CD14-positive monocyte (primary cell): ENCODE measurements at regions not wholly inside any gene's neighbourhood (a gene's known extent, or its start where the extent isn't known, plus 50 kb on each side); places are given as distances from the start of the nearest gene placed in this dataset.

ENCODE experiments used
- DNase-seq, 3 donors: peaks; one replicate each; pipeline ENCODE4 v3.0.0-alpha.2; 2011 to 2022
- H2AFZ ChIP-seq: 2 replicates; pipeline ENCODE4 v1.6.0; 2012; ENCODE audit warnings: mild to moderate bottlenecking, low read depth, low read length, inconsistent platforms; ENCODE audit not compliant: insufficient read depth, poor library complexity, severe bottlenecking
- H3K27ac ChIP-seq, 2 donors: 1 replicate in 1 of 2; 2 replicates in 1 of 2; pipeline ENCODE4 v1.5.1; 2012 to 2013; ENCODE audit warnings: low read length in 2 of 2, control low read depth in 1 of 2, inconsistent platforms in 1 of 2, low read depth in 1 of 2, mild to moderate bottlenecking in 1 of 2
- H3K27me3 ChIP-seq, 2 donors: one replicate each; pipeline versions ENCODE4 v1.6.0 to v1.6.1; 2011 to 2013; ENCODE audit warnings: low read length in 2 of 2; ENCODE audit not compliant: control insufficient read depth in 2 of 2, insufficient read depth in 2 of 2
- H3K36me3 ChIP-seq, 2 donors: replicated peaks in 1 of 2; 1 replicate in 1 of 2; 2 replicates in 1 of 2; pipeline versions ENCODE4 v1.5.1 to v1.6.1; 2012 to 2013; ENCODE audit warnings: low read length in 2 of 2, control low read depth in 1 of 2, inconsistent platforms in 1 of 2, mild to moderate bottlenecking in 1 of 2; ENCODE audit not compliant: insufficient read depth in 2 of 2, control insufficient read depth in 1 of 2
- H3K4me1 ChIP-seq, 2 donors: 1 replicate in 1 of 2; 2 replicates in 1 of 2; pipeline versions ENCODE4 v1.5.1 to v1.6.1; 2012 to 2013; ENCODE audit warnings: low read length in 2 of 2, control low read depth in 1 of 2, inconsistent platforms in 1 of 2, mild to moderate bottlenecking in 1 of 2, moderate library complexity in 1 of 2; ENCODE audit not compliant: insufficient read depth in 2 of 2, control insufficient read depth in 1 of 2
- H3K4me2 ChIP-seq: replicated peaks from 2 replicates; pipeline ENCODE3; 2012; ENCODE audit warnings: low read length, moderate library complexity, mild to moderate bottlenecking; ENCODE audit not compliant: poor library complexity, severe bottlenecking; ENCODE audit errors: extremely low read depth
- H3K4me3 ChIP-seq, 3 experiments: fragments of 200-600 bp in 1 of 3; sonication (generic) in 1 of 3; replicated peaks in 1 of 3; 1 replicate in 2 of 3; 2 replicates in 1 of 3; pipeline ENCODE4 v1.5.1; 2011 to 2013; ENCODE audit warnings: low read length in 3 of 3, mild to moderate bottlenecking in 3 of 3, control low read depth in 2 of 3, low read depth in 2 of 3, inconsistent platforms in 1 of 3, moderate library complexity in 1 of 3
- H3K79me2 ChIP-seq: 2 replicates; pipeline ENCODE4 v1.6.0; 2012; ENCODE audit warnings: mild to moderate bottlenecking, control low read depth, inconsistent platforms, low read length, moderate library complexity; ENCODE audit not compliant: insufficient read depth
- H3K9ac ChIP-seq: 2 replicates; pipeline ENCODE4 v1.6.0; 2017; ENCODE audit warnings: low read length, mild to moderate bottlenecking; ENCODE audit not compliant: insufficient read depth, poor library complexity, severe bottlenecking
- H3K9me3 ChIP-seq, 2 donors: replicated peaks in 1 of 2; 1 replicate in 1 of 2; 2 replicates in 1 of 2; pipeline versions ENCODE4 v1.5.1 to v1.6.1; 2012 to 2013; ENCODE audit warnings: low read length in 2 of 2, control low read depth in 1 of 2; ENCODE audit not compliant: control insufficient read depth in 1 of 2, insufficient read depth in 1 of 2
- H4K20me1 ChIP-seq: 2 replicates; pipeline ENCODE4 v1.6.0; 2012; ENCODE audit warnings: mild to moderate bottlenecking, low read length, control low read depth, moderate library complexity; ENCODE audit not compliant: insufficient read depth
- H3K27ac Mint-ChIP-seq, 7 donors: one replicate each; pipeline ENCODE4 v1.8.0; 2020; ENCODE audit warnings: mild to moderate bottlenecking in 7 of 7, mixed read lengths in 7 of 7, moderate library complexity in 6 of 7, inconsistent platforms in 2 of 7
- H3K27me3 Mint-ChIP-seq, 3 donors: one replicate each; pipeline ENCODE4 v1.8.0; 2021 to 2022; ENCODE audit warnings: low read depth in 3 of 3, mild to moderate bottlenecking in 3 of 3, mixed read lengths in 3 of 3, moderate library complexity in 3 of 3, inconsistent platforms in 1 of 3
- H3K36me3 Mint-ChIP-seq, 2 donors: one replicate each; pipeline ENCODE4 v1.8.0; 2020; ENCODE audit warnings: mixed read lengths in 2 of 2, inconsistent platforms in 1 of 2, mild to moderate bottlenecking in 1 of 2
- H3K4me1 Mint-ChIP-seq: one replicate; pipeline ENCODE4 v1.8.0; 2020; ENCODE audit warnings: mild to moderate bottlenecking, mixed read lengths
- H3K4me3 Mint-ChIP-seq, 2 donors: one replicate each; pipeline ENCODE4 v1.8.0; 2020; ENCODE audit warnings: mild to moderate bottlenecking in 2 of 2, mixed read lengths in 2 of 2, moderate library complexity in 1 of 2
- H3K9me3 Mint-ChIP-seq, 7 donors: one replicate each; pipeline ENCODE4 v1.8.0; 2020 to 2022; ENCODE audit warnings: mixed read lengths in 7 of 7, mild to moderate bottlenecking in 6 of 7, moderate library complexity in 6 of 7, inconsistent platforms in 2 of 7
- CTCF ChIP-seq: fragments of 200-600 bp; IDR thresholded peaks from one replicate; pipeline ENCODE4 v1.8.0; 2022; ENCODE audit warnings: antibody characterized with exemption, mild to moderate bottlenecking
- WGBS: methylation state at CpG from one replicate; pipeline ENCODE4 v1.1.5; 2013; ENCODE audit warnings: missing lambda C conversion rate; ENCODE audit not compliant: insufficient coverage; 5-methylcytosine and 5-hydroxymethylcytosine counted together
- intact Hi-C, 2 donors: fragments of 100-400 bp; cut with micrococcal nuclease; formaldehyde crosslinking; loops; one replicate each; pipeline versions ENCODE4 v1.15.0 to v1.15.1; 2023

GRCh38 chr17:77763575-77763974, 194.9 kb upstream of the TNRC6C start:
- H3K9me3 ChIP-seq: peaks cover 0 to 8% of the 10 kb centered on the region in 2 donors
- no peak overlapping the region for H3K27ac Mint-ChIP-seq

GRCh38 chr17:77765292-77765691, 193.2 kb upstream of the TNRC6C start:
- Histone ChIP-seq H4K20me1 (no peaks in the 10 kb centered on the region), H3K4me3 (no peak overlapping the region), H2AFZ (no peak overlapping the region), H3K4me2 (no peak overlapping the region), H3K36me3 (no peaks in the 10 kb centered on the region), H3K9me3 (peaks cover 0 to 8% of the 10 kb centered on the region in 2 donors), H3K27me3 (no peaks in the 10 kb centered on the region), H3K9ac (no peak overlapping the region), H3K4me1 (no peaks in the 10 kb centered on the region), H3K79me2 (no peaks in the 10 kb centered on the region), H3K27ac (no peak overlapping the region)
- 100% methylated on average over 1 of the region's 1 CpG for WGBS
- intact Hi-C loops: no loop called here
- peaks cover 0 to 6% (median 3%) of the 10 kb centered on the region in 7 donors for H3K9me3 Mint-ChIP-seq
- no peak for DNase-seq
- H3K27me3 Mint-ChIP-seq: peaks cover 7 to 12% (median 7%) of the 10 kb centered on the region in 3 donors
- no peak for TF ChIP-seq CTCF
- no peak overlapping the region for H3K27ac Mint-ChIP-seq
- no peak overlapping the region for H3K4me3 Mint-ChIP-seq
- no peaks in the 10 kb centered on the region for H3K4me1 Mint-ChIP-seq
- no peaks in the 10 kb centered on the region for H3K36me3 Mint-ChIP-seq

More at GRCh38 chr17:77763575-77763974, 194.9 kb upstream of the TNRC6C start:
- no peak overlapping the region for H3K27ac ChIP-seq
- peaks cover 1 to 8% (median 6%) of the 10 kb centered on the region in 3 donors for H3K27me3 Mint-ChIP-seq
- H3K4me3 ChIP-seq: no peak overlapping the region
- peaks cover 0 to 6% (median 4%) of the 10 kb centered on the region in 7 donors for H3K9me3 Mint-ChIP-seq
- DNase-seq: no peak
- no peaks in the 10 kb centered on the region for H3K36me3 Mint-ChIP-seq
- H3K4me3 Mint-ChIP-seq: no peak overlapping the region
- intact Hi-C loops: no loop called here
- no peaks in the 10 kb centered on the region for H4K20me1 ChIP-seq
- no peaks in the 10 kb centered on the region for H3K79me2 ChIP-seq
- H3K4me1 ChIP-seq: no peaks in the 10 kb centered on the region
- no peaks in the 10 kb centered on the region for H3K36me3 ChIP-seq
- 79% methylated on average over 2 of the region's 5 CpGs for WGBS
- no peak overlapping the region for H3K4me2 ChIP-seq
- TF ChIP-seq CTCF: no peak
- H3K27me3 ChIP-seq: no peaks in the 10 kb centered on the region
- no peaks in the 10 kb centered on the region for H3K4me1 Mint-ChIP-seq
- H2AFZ ChIP-seq: no peak overlapping the region
- H3K9ac ChIP-seq: no peak overlapping the region
